GM06990 (cell line): ENCODE measurements at regions not wholly inside any gene's neighbourhood (a gene's known extent, or its start where the extent isn't known, plus 50 kb on each side); places are given as distances from the start of the nearest gene placed in this dataset.

Source experiments
- DNase-seq: peaks from one replicate; pipeline ENCODE4 v3.0.0-alpha.2; 2011; ENCODE audit not compliant: insufficient read length; ENCODE audit errors: extremely low read depth
- H3K27me3 ChIP-seq: replicated peaks from 2 replicates; pipeline ENCODE4 v1.6.0; 2011; ENCODE audit warnings: low read length; ENCODE audit not compliant: control insufficient read depth, insufficient read depth
- H3K36me3 ChIP-seq: 2 replicates; pipeline ENCODE4 v1.5.1; 2011; ENCODE audit warnings: low read length; ENCODE audit not compliant: control insufficient read depth, insufficient read depth
- H3K4me3 ChIP-seq: replicated peaks from 2 replicates; pipeline ENCODE4 v1.5.1; 2011; ENCODE audit warnings: low read depth, mild to moderate bottlenecking, control low read depth, low read length
- TF ChIP-seq, protein P1 (sequence below): IDR thresholded peaks from 2 replicates; pipeline ENCODE4 v1.5.1; 2011; ENCODE audit warnings: low read length, control low read depth, mild to moderate bottlenecking, inconsistent platforms; ENCODE audit not compliant: insufficient read depth, poor library complexity, severe bottlenecking

DNA sequence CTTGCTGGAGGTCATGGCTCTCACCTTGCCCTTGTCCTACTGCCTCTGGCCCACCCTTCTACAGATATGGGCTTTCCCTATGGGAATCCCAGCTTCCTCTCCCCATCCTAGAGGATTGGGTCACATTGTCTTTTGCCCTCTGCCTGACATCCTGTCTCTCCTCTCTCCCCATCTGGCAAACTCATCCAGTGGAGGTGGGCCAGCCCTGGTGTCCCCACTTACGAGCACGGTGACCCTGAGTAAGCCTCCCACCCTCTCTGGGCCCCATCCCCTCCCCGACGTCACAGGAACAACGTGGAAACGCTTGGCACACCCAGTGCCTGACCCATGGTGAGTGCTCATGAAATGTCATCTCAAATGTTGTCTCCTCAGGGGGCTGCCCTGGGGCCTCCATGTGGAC lies 56.1 kb upstream of the ID3 start:
- TF ChIP-seq, protein P1, sequence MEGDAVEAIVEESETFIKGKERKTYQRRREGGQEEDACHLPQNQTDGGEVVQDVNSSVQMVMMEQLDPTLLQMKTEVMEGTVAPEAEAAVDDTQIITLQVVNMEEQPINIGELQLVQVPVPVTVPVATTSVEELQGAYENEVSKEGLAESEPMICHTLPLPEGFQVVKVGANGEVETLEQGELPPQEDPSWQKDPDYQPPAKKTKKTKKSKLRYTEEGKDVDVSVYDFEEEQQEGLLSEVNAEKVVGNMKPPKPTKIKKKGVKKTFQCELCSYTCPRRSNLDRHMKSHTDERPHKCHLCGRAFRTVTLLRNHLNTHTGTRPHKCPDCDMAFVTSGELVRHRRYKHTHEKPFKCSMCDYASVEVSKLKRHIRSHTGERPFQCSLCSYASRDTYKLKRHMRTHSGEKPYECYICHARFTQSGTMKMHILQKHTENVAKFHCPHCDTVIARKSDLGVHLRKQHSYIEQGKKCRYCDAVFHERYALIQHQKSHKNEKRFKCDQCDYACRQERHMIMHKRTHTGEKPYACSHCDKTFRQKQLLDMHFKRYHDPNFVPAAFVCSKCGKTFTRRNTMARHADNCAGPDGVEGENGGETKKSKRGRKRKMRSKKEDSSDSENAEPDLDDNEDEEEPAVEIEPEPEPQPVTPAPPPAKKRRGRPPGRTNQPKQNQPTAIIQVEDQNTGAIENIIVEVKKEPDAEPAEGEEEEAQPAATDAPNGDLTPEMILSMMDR, result no peak
- no peak for DNase-seq
- no peak overlapping the region for H3K4me3 ChIP-seq
- H3K36me3 ChIP-seq, result no peaks in the 10 kb centered on the region
- H3K27me3 ChIP-seq, result no peaks in the 10 kb centered on the region

DNA sequence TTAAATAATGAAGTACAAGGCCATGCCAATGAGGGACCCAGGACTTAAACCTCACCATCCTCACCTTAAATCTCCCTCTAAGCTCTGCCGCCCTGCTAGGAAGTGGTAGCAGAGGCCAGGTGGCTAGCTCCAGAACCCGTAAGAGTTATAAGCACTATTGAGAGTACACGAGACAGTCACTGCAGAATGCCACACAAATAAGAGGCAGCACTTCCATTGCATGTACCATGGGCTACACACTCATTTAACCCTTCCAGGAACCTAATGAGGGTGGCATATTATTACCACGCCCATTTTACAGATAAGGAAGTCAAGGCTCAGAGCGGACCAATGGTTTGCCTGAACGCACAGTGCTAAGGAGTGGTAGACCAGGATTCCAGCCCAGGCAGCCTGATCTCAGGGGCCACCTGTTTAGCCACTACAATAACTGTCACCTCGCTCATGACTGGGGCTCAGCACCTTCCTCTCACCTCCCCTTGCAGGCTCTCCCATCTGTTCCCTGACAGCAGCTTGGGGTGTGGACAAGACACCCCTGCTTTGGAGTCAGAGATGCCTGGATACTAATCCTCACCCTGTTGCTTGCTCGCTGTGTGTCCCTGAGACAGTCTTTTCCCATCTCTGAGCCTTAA lies 54.8 kb upstream of the ID3 start:
- TF ChIP-seq, protein P1, result no peak
- Histone ChIP-seq H3K36me3 (no peaks in the 10 kb centered on the region), H3K4me3 (no peak overlapping the region), H3K27me3 (no peaks in the 10 kb centered on the region)
- DNase-seq, result no peak

DNA sequence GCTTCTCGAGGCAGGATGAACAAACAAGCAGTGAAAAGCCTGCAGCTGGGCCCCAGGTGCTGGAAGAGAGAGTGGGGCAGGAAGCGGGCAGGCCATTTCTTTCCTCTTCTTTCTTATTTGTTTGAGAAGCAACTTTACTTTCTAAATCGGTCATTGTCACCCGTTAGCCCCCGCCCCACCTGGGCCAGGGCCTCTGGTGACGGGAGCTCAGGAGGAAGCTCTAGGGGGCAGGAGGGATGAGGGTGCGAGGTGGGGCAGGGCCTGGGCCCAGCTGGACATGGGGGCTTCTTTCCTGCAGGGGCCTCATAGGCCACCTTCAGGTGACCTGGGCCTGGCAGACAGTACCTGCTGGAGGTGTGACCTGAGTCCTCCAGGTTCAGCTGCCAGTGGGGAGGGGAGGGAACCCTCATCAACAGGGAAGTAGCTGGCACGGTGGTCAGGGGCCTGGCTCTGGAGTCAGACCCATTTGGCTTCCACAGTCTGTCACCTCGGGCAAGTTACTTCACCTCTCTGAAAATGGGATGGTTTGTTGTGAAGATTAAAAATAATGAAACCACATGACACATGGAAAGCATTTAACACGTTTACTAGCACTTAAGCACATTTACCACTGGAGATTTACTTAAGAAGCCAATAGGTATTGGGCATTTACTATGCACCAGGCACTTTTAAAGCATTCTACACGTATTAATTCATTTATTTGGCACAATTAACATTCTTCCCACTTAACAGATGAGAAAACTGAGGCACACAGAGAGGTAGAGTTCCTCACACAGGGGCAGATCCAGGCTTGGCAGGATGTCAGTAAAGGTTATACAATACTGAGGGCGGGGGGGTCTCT lies 54.1 kb upstream of the ID3 start:
- Histone ChIP-seq H3K36me3 (no peaks in the 10 kb centered on the region), H3K4me3 (no peak overlapping the region), H3K27me3 (no peaks in the 10 kb centered on the region)
- peak; percentile 83 for DNase-seq
- TF ChIP-seq, protein P1, result no peak

DNA sequence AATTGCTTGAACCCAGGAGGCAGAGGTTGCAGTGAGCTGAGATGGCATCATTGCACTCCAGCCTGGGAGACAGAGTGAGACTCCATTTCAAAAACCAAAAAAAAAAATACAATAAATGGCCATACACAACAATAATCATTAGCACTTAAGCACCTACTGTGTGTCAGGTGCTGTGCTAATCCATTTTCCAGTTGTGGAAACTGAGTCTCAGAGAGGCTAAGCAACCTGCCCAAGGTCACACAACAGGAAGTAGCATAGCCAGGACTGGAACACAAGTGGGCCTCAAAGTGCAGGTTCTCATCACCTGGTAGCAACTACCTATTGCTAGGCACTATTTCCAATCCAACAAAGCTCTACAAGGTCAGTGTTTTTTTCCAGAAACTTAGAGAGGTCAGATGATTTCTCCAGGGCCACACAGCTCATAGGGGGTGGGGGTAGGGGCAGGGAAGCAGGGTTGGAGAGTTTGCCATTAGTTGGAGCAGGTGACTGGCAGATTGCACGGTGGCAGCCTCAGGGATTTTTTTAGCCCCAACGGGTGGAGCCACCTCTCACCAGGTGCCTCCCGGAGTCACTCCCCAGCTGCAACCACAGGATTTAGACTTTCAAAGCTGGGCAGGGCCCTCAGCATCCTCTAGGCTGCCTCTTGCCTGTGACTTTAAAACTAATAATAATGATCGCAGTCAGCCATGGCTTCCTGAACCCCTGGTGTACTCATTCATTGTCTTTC lies 52.5 kb upstream of the ID3 start:
- TF ChIP-seq, protein P1, result no peak
- H3K27me3 ChIP-seq, result no peaks in the 10 kb centered on the region
- peak; percentile 56 for DNase-seq
- no peaks in the 10 kb centered on the region for H3K36me3 ChIP-seq
- H3K4me3 ChIP-seq, result no peak overlapping the region

DNA sequence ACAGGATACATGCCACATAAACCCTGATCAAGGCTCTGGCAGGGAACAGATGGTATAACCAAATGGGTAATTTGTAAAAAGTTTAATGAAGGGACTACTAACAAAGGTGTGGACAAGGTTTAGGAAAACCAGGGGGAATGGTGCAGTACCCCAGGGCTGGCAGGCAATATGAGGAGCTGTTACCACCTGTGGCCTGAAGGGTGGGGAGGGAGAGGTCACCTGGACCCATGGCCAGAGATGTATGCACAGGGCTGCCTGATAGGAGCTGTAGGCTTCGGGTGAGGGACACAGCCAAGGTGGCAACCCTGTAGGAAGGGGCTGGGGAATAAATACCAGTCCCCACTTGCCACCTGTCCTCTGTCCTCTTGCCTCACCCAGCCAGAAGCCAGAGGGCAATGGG lies 51.4 kb upstream of the ID3 start:
- DNase-seq, result no peak
- TF ChIP-seq, protein P1, result no peak
- Histone ChIP-seq H3K4me3 (no peak overlapping the region), H3K27me3 (no peaks in the 10 kb centered on the region), H3K36me3 (no peaks in the 10 kb centered on the region)
